Right lobe of liver (tissue), 4 donors: ENCODE measurements at regions not wholly inside any gene's neighbourhood (a gene's known extent, or its start where the extent isn't known, plus 50 kb on each side); places are given as distances from the start of the nearest gene placed in this dataset.

Experiments
- CTCF ChIP-seq, 4 donors: fragments of 200-600 bp in 3 of 4; fragments of 450-650 bp in 1 of 4; IDR thresholded peaks; one replicate each; pipeline versions ENCODE4 v1.5.1 to v1.8.0; 2016 to 2022; ENCODE audit warnings: antibody characterized with exemption in 4 of 4, mild to moderate bottlenecking in 2 of 4
- POLR2A ChIP-seq: fragments of 450-650 bp; IDR thresholded peaks from one replicate; pipeline ENCODE4 v1.6.1; 2017; ENCODE audit warnings: antibody characterized with exemption, mild to moderate bottlenecking
- donor health status: DM: no; HTN: no; CAD: no.
- donor health status: DM: no; HTN: no; CAD: no.
- donor health status: DM: no; HTN: yes; CAD: no.

GRCh38 chr5:60445921-60446320 is 254.0 kb downstream of the DEPDC1B start:
- no peak for TF ChIP-seq CTCF (IDR thresholded peaks at IDR 0.05)
- no peak for TF ChIP-seq POLR2A
